A549 (cell line): ENCODE measurements at regions not wholly inside any gene's neighbourhood (a gene's known extent, or its start where the extent isn't known, plus 50 kb on each side); places are given as distances from the start of the nearest gene placed in this dataset.
A peak's percentile ranks its signal among the peaks of the same experiment; 100 is the strongest.

Experiments
- ATAC-seq, 2 experiments: fragments of 200-7000 bp in 1 of 2; fragments of >200 bp in 1 of 2; cut with Nextera tagmentation in 1 of 2; cut with Tn5 transposase in 1 of 2; 3 replicates each; pipeline versions ENCODE4 v1.8.0 to v1.9.1; 2018 to 2020; ENCODE audit warnings: mild to moderate bottlenecking in 1 of 2, moderate library complexity in 1 of 2
- CTCF ChIA-PET: fragments of 300-600 bp; sonication (Branson Sonifier 250); formaldehyde crosslinking; extraction: SDS; loops from one replicate; lab custom pipeline; 2021; ENCODE audit warnings: antibody characterized with exemption, inconsistent platforms; lab: Yijun Ruan, JAX
- POLR2A ChIA-PET: fragments of 350-600 bp; formaldehyde crosslinking; extraction: SDS; loops from one replicate; lab custom pipeline; 2021; ENCODE audit warnings: antibody characterized with exemption, inconsistent platforms; lab: Yijun Ruan, JAX
- DNase-seq, 2 experiments: peaks; one replicate each; pipeline versions ENCODE4 v3.0.0 to v3.0.0-alpha.2; 2011 to 2016; ENCODE audit warnings: low read depth in 1 of 2, low spot score in 1 of 2
- FAIRE-seq: peaks from 2 replicates; lab custom pipeline; 2011; peaks lifted over from hg19 to GRCh38; lab: Jason Lieb, UNC
- H3K27ac ChIP-seq, 2 experiments: fragments of >200 bp; sonication (Bioruptor Twin); formaldehyde crosslinking; 3 replicates each; pipeline ENCODE4 v1.5.1; 2016 to 2017
- H3K4me1 ChIP-seq: fragments of >200 bp; sonication (Bioruptor Twin); formaldehyde crosslinking; 3 replicates; pipeline ENCODE4 v1.6.1; 2016
- H3K4me2 ChIP-seq: fragments of >200 bp; sonication (Bioruptor Twin); formaldehyde crosslinking; 3 replicates; pipeline ENCODE4 v1.6.1; 2016
- H3K4me3 ChIP-seq: fragments of >200 bp; sonication (Bioruptor Twin); formaldehyde crosslinking; 3 replicates; pipeline ENCODE4 v1.5.1; 2016
- H3K9me3 ChIP-seq: fragments of >200 bp; sonication (Bioruptor Twin); formaldehyde crosslinking; 3 replicates; pipeline ENCODE4 v1.6.1; 2016
- BHLHE40 ChIP-seq: IDR thresholded peaks from 2 replicates; pipeline ENCODE4 v1.6.1; 2012; ENCODE audit warnings: low read depth, low read length, inconsistent platforms
- CEBPB ChIP-seq, 2 experiments: fragments of >200 bp in 1 of 2; sonication (Bioruptor Twin) in 1 of 2; formaldehyde crosslinking in 1 of 2; IDR thresholded peaks; 2 replicates each; pipeline ENCODE4 v1.6.1; 2012 to 2016
- CHD2 ChIP-seq: fragments of 150-350 bp; IDR thresholded peaks from 2 replicates; pipeline ENCODE4 v1.6.1; 2014; ENCODE audit warnings: low read length; ENCODE audit not compliant: partially characterized antibody
- EHF ChIP-seq: fragments of 250-450 bp; sonication (Bioruptor Pico); IDR thresholded peaks from 2 replicates; pipeline ENCODE4 v1.5.0; 2020; ENCODE audit warnings: mild to moderate bottlenecking
- EHMT2 ChIP-seq: fragments of 200-600 bp; sonication (generic); IDR thresholded peaks from 2 replicates; pipeline ENCODE4 v1.6.1; 2016; ENCODE audit warnings: antibody characterized with exemption, low read depth, mild to moderate bottlenecking, moderate library complexity
- FOSL2 ChIP-seq, 2 experiments: fragments of 450-650 bp in 1 of 2; fragments of >200 bp in 1 of 2; sonication (Bioruptor Twin) in 1 of 2; formaldehyde crosslinking; IDR thresholded peaks; 2 replicates each; pipeline versions ENCODE4 v1.5.0 to v1.6.1; 2016 to 2020; ENCODE audit warnings: mild to moderate bottlenecking in 1 of 2, moderate library complexity in 1 of 2
- HOXB5 ChIP-seq: fragments of 250-450 bp; sonication (Bioruptor Pico); IDR thresholded peaks from 2 replicates; pipeline ENCODE4 v1.5.0; 2020; ENCODE audit warnings: mild to moderate bottlenecking, moderate library complexity
- JUNB ChIP-seq: fragments of >200 bp; sonication (Bioruptor Twin); formaldehyde crosslinking; IDR thresholded peaks from 2 replicates; pipeline ENCODE4 v1.6.1; 2016
- PHF8 ChIP-seq: fragments of 200-600 bp; sonication (generic); IDR thresholded peaks from 2 replicates; pipeline ENCODE4 v1.6.1; 2016; ENCODE audit warnings: low read depth, mild to moderate bottlenecking, antibody characterized with exemption, moderate library complexity, borderline replicate concordance
- RCOR1 ChIP-seq: fragments of 150-350 bp; IDR thresholded peaks from 2 replicates; pipeline ENCODE4 v1.6.1; 2014; ENCODE audit warnings: antibody characterized with exemption, low read length, low read depth
- RFX5 ChIP-seq: fragments of 450-650 bp; IDR thresholded peaks from 2 replicates; pipeline ENCODE4 v1.7.1; 2014; ENCODE audit warnings: antibody characterized with exemption, mild to moderate bottlenecking, moderate library complexity
- ZSCAN20 ChIP-seq: fragments of 250-450 bp; sonication (Bioruptor Pico); IDR thresholded peaks from 2 replicates; pipeline ENCODE4 v1.8.0; 2022; ENCODE audit warnings: mild to moderate bottlenecking, moderate library complexity
- WGBS: methylation state at CpG from one replicate; pipeline ENCODE4 v1.1.6; 2017; ENCODE audit errors: missing lambda C conversion rate; 5-methylcytosine and 5-hydroxymethylcytosine counted together
- TF ChIP-seq, protein P1 (sequence below): fragments of 150-350 bp; IDR thresholded peaks from 2 replicates; pipeline ENCODE4 v1.6.1; 2014; ENCODE audit warnings: low read depth, mild to moderate bottlenecking, low read length

GRCh38 chr18:67425672-67426071 is 90.8 kb downstream of the DSEL start:
- no peak for FAIRE-seq
- ChIA-PET POLR2A (no interaction called here), CTCF (interaction anchor here (1.0 kb wide), 1 partner anchor 88 kb away, joined by 3 read pairs; no protein-coding TSS in a partner anchor)
- Histone ChIP-seq H3K4me3 (no peak overlapping the region), H3K9me3 (no peaks in the 10 kb centered on the region), H3K4me2 (no peak overlapping the region), H3K27ac (no peak overlapping the region), H3K4me1 (0 out of 3 replicates have a peak, but pooled peaks cover 3% of the 10 kb centered on the region)
- TF ChIP-seq FOSL2 (IDR thresholded peaks at IDR 0.05) = peak; percentile 21; the same call in 1 of the 2 replicates
- peak; percentile 56 for TF ChIP-seq FOSL2 (CRISPR knock-in tag; IDR thresholded peaks at IDR 0.05)
- 0 out of 2 replicates have a peak, but pooled peaks have one; percentile 25 for TF ChIP-seq JUNB
- TF ChIP-seq, protein P1, sequence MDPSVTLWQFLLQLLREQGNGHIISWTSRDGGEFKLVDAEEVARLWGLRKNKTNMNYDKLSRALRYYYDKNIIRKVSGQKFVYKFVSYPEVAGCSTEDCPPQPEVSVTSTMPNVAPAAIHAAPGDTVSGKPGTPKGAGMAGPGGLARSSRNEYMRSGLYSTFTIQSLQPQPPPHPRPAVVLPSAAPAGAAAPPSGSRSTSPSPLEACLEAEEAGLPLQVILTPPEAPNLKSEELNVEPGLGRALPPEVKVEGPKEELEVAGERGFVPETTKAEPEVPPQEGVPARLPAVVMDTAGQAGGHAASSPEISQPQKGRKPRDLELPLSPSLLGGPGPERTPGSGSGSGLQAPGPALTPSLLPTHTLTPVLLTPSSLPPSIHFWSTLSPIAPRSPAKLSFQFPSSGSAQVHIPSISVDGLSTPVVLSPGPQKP = no peak
- no peak for TF ChIP-seq EHMT2
- no peak for TF ChIP-seq EHF (CRISPR knock-in tag)
- ATAC-seq = peak; percentile 81 to 86
- DNase-seq = peak; percentile 2 to 45

- no peak overlapping the region for H3K4me3 ChIP-seq
- 34% methylated on average over 1 of the region's 1 CpG for WGBS
- CTCF ChIA-PET = no interaction called here
Measured at GRCh38 chr18:67421651-67422050, 94.9 kb downstream of the DSEL start.

GRCh38 chr18:67417864-67418523 is 98.5 kb downstream of the DSEL start:
- POLR2A ChIA-PET = interaction anchor here (0.7 kb wide), 1 partner anchor 10 kb away, joined by 3 read pairs; no protein-coding TSS in a partner anchor
- DNase-seq (peak; percentile 8 to 39), ATAC-seq (peak; percentile 76 to 91)
- H3K4me1 ChIP-seq = no peaks in the 10 kb centered on the region
- TF ChIP-seq EHMT2 (no peak), RCOR1 (no peak), CEBPB (IDR thresholded peaks at IDR 0.05) (no peak)
- TF ChIP-seq, all 56 proteins: peak for 0
- peak overlapping the region; percentile 50 for H3K4me3 ChIP-seq
- FAIRE-seq = no peak
- H3K9me3 ChIP-seq = no peaks in the 10 kb centered on the region
- CTCF ChIA-PET = no interaction called here
- WGBS = 33% methylated on average over 6 of the region's 6 CpGs
- peak overlapping the region; percentile 69 for H3K4me2 ChIP-seq
- peak overlapping the region; percentile 72 to 83 for H3K27ac ChIP-seq

More at GRCh38 chr18:67421651-67422050, 94.9 kb downstream of the DSEL start:
- POLR2A ChIA-PET = no interaction called here
- TF ChIP-seq, protein P1 = no peak
- TF ChIP-seq HOXB5 (CRISPR knock-in tag) (no peak), RFX5 (no peak), EHF (CRISPR knock-in tag) (no peak), JUNB (no peak), PHF8 (no peak)
- Histone ChIP-seq H3K4me2 (no peak overlapping the region), H3K4me1 (no peaks in the 10 kb centered on the region), H3K9me3 (no peaks in the 10 kb centered on the region), H3K27ac (no peak overlapping the region)
- ATAC-seq (no peak), FAIRE-seq (no peak), DNase-seq (no peak)

- H3K4me1 ChIP-seq = no peaks in the 10 kb centered on the region
- H3K27ac ChIP-seq = no peak overlapping the region
- POLR2A ChIA-PET = no interaction called here
- DNase-seq = no peak
- no peak overlapping the region for H3K4me2 ChIP-seq
- 6% methylated on average over 2 of the region's 2 CpGs for WGBS
- TF ChIP-seq CHD2 = no peak
- no peak for TF ChIP-seq BHLHE40
- no peak for TF ChIP-seq EHMT2
- no peak for TF ChIP-seq RFX5
- no peak for TF ChIP-seq ZSCAN20
- no peak for ATAC-seq
- FAIRE-seq = no peak
- H3K9me3 ChIP-seq = no peaks in the 10 kb centered on the region
- no peak overlapping the region for H3K4me3 ChIP-seq
- CTCF ChIA-PET = no interaction called here
Measured at GRCh38 chr18:67411116-67411515, 105.4 kb downstream of the DSEL start.
